ENCODE measurements at regions not wholly inside any gene's neighbourhood (a gene's known extent, or its start where the extent isn't known, plus 50 kb on each side); places are given as distances from the start of the nearest gene placed in this dataset.

DNA sequence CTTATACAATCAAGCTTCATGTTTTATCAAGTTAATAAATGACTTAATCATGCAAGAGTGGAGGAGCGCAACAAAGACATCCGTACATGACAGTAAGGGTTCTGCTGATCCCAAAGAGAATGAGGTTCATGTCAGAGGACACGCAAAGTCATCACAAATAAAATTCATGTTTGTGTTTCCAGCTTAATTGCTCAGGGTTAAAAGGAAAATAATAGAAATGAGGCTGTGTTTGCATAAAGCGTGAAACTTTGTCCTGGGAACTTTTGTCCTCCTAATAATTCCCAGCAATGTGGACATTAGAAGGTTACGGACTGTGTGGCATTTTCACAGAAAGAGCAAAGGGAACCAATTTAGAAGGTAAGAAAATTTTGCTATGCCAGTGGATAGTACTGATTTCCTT, 237.3 kb downstream of the INHBA start:
- H3K4me1 ChIP-seq = no peaks in the 10 kb centered on the region
- no peaks in the 10 kb centered on the region for H3K27me3 ChIP-seq
- TF ChIP-seq POLR2A (IDR thresholded peaks at IDR 0.05) (no peak), POLR2AphosphoS5 (IDR thresholded peaks at IDR 0.05) (no peak)
- TF ChIP-seq, protein P1, sequence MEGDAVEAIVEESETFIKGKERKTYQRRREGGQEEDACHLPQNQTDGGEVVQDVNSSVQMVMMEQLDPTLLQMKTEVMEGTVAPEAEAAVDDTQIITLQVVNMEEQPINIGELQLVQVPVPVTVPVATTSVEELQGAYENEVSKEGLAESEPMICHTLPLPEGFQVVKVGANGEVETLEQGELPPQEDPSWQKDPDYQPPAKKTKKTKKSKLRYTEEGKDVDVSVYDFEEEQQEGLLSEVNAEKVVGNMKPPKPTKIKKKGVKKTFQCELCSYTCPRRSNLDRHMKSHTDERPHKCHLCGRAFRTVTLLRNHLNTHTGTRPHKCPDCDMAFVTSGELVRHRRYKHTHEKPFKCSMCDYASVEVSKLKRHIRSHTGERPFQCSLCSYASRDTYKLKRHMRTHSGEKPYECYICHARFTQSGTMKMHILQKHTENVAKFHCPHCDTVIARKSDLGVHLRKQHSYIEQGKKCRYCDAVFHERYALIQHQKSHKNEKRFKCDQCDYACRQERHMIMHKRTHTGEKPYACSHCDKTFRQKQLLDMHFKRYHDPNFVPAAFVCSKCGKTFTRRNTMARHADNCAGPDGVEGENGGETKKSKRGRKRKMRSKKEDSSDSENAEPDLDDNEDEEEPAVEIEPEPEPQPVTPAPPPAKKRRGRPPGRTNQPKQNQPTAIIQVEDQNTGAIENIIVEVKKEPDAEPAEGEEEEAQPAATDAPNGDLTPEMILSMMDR (IDR thresholded peaks at IDR 0.05) = no peak
- H3K4me3 ChIP-seq = no peak overlapping the region
- intact Hi-C loops (cut with DNase I; ENCODE audit: low total_unique reads) = no loop called here
- no peaks in the 10 kb centered on the region for H3K36me3 ChIP-seq
- no peak overlapping the region for H3K27ac ChIP-seq
- H3K9me3 ChIP-seq = no peaks in the 10 kb centered on the region
- no peak for DNase-seq (ENCODE audit: low spot score in 2 of 2)

DNA sequence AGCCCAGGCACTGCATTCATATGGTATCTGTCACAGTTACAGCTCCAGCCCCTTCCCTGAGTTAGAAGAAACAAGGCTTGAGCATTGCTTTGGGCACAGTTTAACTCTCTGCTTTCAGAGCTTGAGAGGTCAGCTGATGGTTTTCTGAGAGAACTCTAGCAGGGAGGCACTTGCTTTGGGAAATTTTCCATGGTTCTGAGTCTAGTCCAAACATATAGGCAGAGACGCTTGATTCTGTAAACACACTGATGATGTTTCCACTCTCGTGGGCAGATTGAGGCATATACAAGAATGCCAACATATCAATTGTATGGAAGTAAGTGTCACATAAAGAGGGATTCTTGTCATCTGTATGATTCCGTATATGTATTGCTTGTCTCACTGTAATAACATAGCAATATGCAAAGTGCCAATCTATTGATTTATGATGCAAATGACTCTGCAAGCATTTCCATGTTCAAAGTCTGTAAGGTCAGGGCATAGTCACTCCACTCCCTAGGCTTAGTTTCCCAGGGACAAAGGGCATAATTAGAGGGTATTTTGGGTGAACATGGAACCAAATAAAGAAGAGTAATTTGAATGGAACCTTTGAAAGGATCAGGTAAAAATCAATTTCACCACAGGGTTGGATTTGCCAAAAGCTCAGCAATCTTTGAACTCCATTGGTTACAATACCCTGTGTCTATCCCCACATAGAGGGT, 239.0 kb downstream of the INHBA start:
- no peak overlapping the region for H3K4me3 ChIP-seq
- intact Hi-C loops (cut with DNase I; ENCODE audit: low total_unique reads) = no loop called here
- no peaks in the 10 kb centered on the region for H3K36me3 ChIP-seq
- H3K4me1 ChIP-seq = no peaks in the 10 kb centered on the region
- DNase-seq (ENCODE audit: low spot score in 2 of 2) = no peak
- H3K9me3 ChIP-seq = no peaks in the 10 kb centered on the region
- H3K27me3 ChIP-seq = no peaks in the 10 kb centered on the region
- no peak overlapping the region for H3K27ac ChIP-seq
- TF ChIP-seq, protein P1 (IDR thresholded peaks at IDR 0.05) = no peak
- no peak for TF ChIP-seq POLR2AphosphoS5 (IDR thresholded peaks at IDR 0.05)
- no peak for TF ChIP-seq POLR2A (IDR thresholded peaks at IDR 0.05)

DNA sequence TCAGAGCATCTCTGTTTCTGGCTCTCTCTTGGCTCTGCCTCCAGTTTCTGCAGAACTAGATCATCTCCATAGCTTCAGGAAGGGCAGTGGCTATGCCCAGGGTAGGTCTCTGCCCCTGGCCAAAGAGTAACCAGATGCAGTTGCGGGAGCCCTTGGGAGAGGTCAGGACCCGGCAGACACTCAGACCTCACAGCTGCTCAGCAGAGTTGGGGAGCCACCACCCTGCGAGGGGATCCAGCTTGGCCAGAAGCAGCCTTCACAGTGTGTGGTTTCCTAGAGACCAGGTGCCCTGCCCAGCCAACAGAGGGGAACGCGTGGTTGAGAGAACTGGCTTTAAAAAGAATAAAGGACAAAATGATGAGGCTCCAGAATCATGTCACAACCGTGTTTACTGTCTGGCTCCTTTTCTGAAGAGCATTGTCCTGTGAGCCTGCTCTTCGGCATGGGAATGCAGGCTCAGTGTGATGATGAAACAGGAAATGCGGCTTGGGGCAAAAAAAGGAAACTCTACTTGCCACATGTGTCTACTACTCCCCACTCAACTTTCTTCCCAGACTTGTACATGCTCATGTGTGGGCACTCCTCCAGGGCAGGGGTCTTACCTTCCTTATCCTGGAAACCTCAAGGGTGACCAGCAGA, 243.1 kb downstream of the INHBA start:
- TF ChIP-seq POLR2A (IDR thresholded peaks at IDR 0.05) (no peak), POLR2AphosphoS5 (IDR thresholded peaks at IDR 0.05) (no peak)
- TF ChIP-seq, protein P1 (IDR thresholded peaks at IDR 0.05) = no peak
- Histone ChIP-seq H3K36me3 (no peaks in the 10 kb centered on the region), H3K4me3 (no peak overlapping the region)

DNA sequence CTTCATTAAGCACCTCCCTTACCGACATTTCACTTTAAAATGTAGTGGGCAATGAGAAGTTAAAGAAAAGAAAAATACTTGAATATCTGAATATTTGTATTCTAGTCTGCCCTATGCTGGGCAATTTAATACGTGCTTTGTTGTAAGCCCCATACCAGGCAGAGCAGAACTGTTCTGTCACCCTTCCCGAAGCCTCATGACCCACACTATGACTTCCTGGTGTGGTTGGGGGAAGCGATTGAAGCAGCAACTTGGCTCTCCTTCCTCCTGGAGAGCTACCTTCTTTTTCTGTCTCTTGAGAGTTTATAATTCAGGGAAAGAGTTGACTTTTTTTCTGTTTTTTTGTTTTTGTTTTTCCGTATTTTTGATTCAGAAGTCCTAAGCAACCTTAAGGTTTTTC, 243.7 kb downstream of the INHBA start:
- H3K9me3 ChIP-seq = no peaks in the 10 kb centered on the region
- H3K27me3 ChIP-seq = no peaks in the 10 kb centered on the region
- intact Hi-C loops (cut with DNase I; ENCODE audit: low total_unique reads) = no loop called here
- no peaks in the 10 kb centered on the region for H3K4me1 ChIP-seq
- H3K36me3 ChIP-seq = no peaks in the 10 kb centered on the region
- no peak for DNase-seq (ENCODE audit: low spot score in 2 of 2)
- H3K4me3 ChIP-seq = no peak overlapping the region
- no peak overlapping the region for H3K27ac ChIP-seq
- TF ChIP-seq POLR2A (IDR thresholded peaks at IDR 0.05) (no peak), POLR2AphosphoS5 (IDR thresholded peaks at IDR 0.05) (no peak)
- TF ChIP-seq, protein P1 (IDR thresholded peaks at IDR 0.05) = no peak

More for the DNA sequence above, 243.1 kb downstream of the INHBA start:
- Histone ChIP-seq H3K9me3 (no peaks in the 10 kb centered on the region), H3K27me3 (no peaks in the 10 kb centered on the region), H3K27ac (no peak overlapping the region), H3K4me1 (no peaks in the 10 kb centered on the region)
- intact Hi-C loops (cut with DNase I; ENCODE audit: low total_unique reads) = no loop called here
- DNase-seq (ENCODE audit: low spot score in 2 of 2) = no peak

DNA sequence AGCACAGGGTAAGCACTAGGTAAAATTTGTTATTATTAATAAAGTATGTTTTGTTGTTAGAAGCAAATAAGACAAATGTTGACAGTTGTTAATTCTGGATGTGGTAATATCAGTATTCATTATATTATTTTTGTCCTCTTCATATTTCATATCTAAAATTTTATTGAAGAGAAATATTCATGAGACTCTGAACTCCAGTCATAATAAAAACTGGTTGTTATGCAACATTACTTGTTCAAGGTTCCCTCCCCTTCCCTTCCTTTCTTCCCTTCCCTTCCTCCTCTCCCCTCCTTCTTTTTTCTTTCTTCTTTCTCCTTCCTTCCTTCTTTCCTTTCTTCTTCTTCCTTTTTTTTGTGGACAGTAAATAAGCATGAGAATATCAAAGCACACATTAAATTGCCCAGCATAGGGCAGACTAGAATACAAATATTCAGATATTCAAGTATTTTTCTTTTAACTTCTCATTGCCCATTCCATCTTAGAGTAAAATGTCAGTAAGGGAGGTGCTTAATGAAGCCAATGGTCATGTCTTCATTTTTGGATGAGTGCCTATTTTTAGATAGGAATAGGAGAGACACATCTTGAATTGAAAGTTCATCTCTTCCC, 245.0 kb downstream of the INHBA start:
- Histone ChIP-seq H3K4me3 (no peak overlapping the region), H3K27ac (no peak overlapping the region), H3K36me3 (no peaks in the 10 kb centered on the region), H3K27me3 (no peaks in the 10 kb centered on the region), H3K4me1 (no peaks in the 10 kb centered on the region), H3K9me3 (no peaks in the 10 kb centered on the region)
- DNase-seq (ENCODE audit: low spot score in 2 of 2) = no peak
- intact Hi-C loops (cut with DNase I; ENCODE audit: low total_unique reads) = no loop called here
- TF ChIP-seq, protein P1 (IDR thresholded peaks at IDR 0.05) = no peak
- TF ChIP-seq POLR2AphosphoS5 (IDR thresholded peaks at IDR 0.05) = no peak
- no peak for TF ChIP-seq POLR2A (IDR thresholded peaks at IDR 0.05)

Measured in breast epithelium (tissue), 4 donors.